ENCODE measurements at regions not wholly inside any gene's neighbourhood (a gene's known extent, or its start where the extent isn't known, plus 50 kb on each side); places are given as distances from the start of the nearest gene placed in this dataset. TPM values are rescaled to one million over a fixed set of nuclear protein-coding genes. Genes with fewer than 3 reads are reported as not detected.
"Not testable (repeated sequence)": the region's sequence is repeated elsewhere in the genome, so short reads cannot be mapped to it uniquely, and the experiment has no call there.

- Histone ChIP-seq H3K4me3 (no peak overlapping the region), H3K36me3 (no peaks in the 10 kb centered on the region), H3K27me3 (no peaks in the 10 kb centered on the region), H3K27ac (no peak overlapping the region), H3K4me1 (no peaks in the 10 kb centered on the region), H3K9me3 (no peaks in the 10 kb centered on the region)
- TF ChIP-seq CTCF (IDR thresholded peaks at IDR 0.05): no peak
- no peak for TF ChIP-seq EP300 (IDR thresholded peaks at IDR 0.05)
- no peak for TF ChIP-seq POLR2A (IDR thresholded peaks at IDR 0.05)
- 61 to 68% methylated on average over 6 of the region's 6 CpGs for WGBS, 2 donors
- peak in 1 of 2 donors; percentile 3 for DNase-seq (ENCODE audit: low spot score in 2 of 2)
These were observed 75.2 kb upstream of the RNU2-1 start for GRCh38 chr17:43308999-43309398.

GRCh38 chr17:43304792-43305191 lies 71.0 kb upstream of the RNU2-1 start:
- no CpG with 5 or more reads among the region's 23 CpGs for WGBS, 2 donors
- H3K4me3 ChIP-seq; H3K27ac ChIP-seq; H3K36me3 ChIP-seq; H3K9me3 ChIP-seq; DNase-seq (ENCODE audit: low spot score in 2 of 2); H3K4me1 ChIP-seq; H3K27me3 ChIP-seq: not testable (repeated sequence)

- not testable (repeated sequence) for H3K27ac ChIP-seq; H3K4me3 ChIP-seq; H3K9me3 ChIP-seq; H3K27me3 ChIP-seq; DNase-seq (ENCODE audit: low spot score in 2 of 2); H3K4me1 ChIP-seq; H3K36me3 ChIP-seq
- WGBS, 2 donors: no CpG with 5 or more reads among the region's 5 CpGs
These were observed 69.3 kb upstream of the RNU2-1 start for GRCh38 chr17:43303049-43303448.

- H3K4me3 ChIP-seq; H3K27me3 ChIP-seq; H3K27ac ChIP-seq; H3K4me1 ChIP-seq; H3K9me3 ChIP-seq; H3K36me3 ChIP-seq; DNase-seq (ENCODE audit: low spot score in 2 of 2): not testable (repeated sequence)
- WGBS, 2 donors: no CpG with 5 or more reads among the region's 37 CpGs
These were observed 65.7 kb upstream of the RNU2-1 start for GRCh38 chr17:43299300-43300076.

- not testable (repeated sequence) for H3K4me3 ChIP-seq
- WGBS, 2 donors: no CpG with 5 or more reads among the region's 11 CpGs
These were observed 55.9 kb upstream of the RNU2-1 start for GRCh38 chr17:43289670-43290069.

GRCh38 chr17:43283606-43284005 lies 49.8 kb upstream of the RNU2-1 start:
- H3K4me1 ChIP-seq; H3K9me3 ChIP-seq; H3K36me3 ChIP-seq; H3K27me3 ChIP-seq; DNase-seq (ENCODE audit: low spot score in 2 of 2); H3K4me3 ChIP-seq; H3K27ac ChIP-seq: not testable (repeated sequence)
- no CpG with 5 or more reads among the region's 15 CpGs for WGBS, 2 donors

More at GRCh38 chr17:43289670-43290069, 55.9 kb upstream of the RNU2-1 start:
- H3K27ac ChIP-seq; H3K36me3 ChIP-seq; H3K4me1 ChIP-seq; H3K27me3 ChIP-seq; H3K9me3 ChIP-seq; DNase-seq (ENCODE audit: low spot score in 2 of 2): not testable (repeated sequence)

Small RNA genes lying in the stretch of these regions (small RNA-seq; reads per million reads assigned to genes)
- not detected for gene RF00004

All from tibial nerve (tissue), 4 donors.